ENCODE measurements at regions not wholly inside any gene's neighbourhood (a gene's known extent, or its start where the extent isn't known, plus 50 kb on each side); places are given as distances from the start of the nearest gene placed in this dataset.

DNA sequence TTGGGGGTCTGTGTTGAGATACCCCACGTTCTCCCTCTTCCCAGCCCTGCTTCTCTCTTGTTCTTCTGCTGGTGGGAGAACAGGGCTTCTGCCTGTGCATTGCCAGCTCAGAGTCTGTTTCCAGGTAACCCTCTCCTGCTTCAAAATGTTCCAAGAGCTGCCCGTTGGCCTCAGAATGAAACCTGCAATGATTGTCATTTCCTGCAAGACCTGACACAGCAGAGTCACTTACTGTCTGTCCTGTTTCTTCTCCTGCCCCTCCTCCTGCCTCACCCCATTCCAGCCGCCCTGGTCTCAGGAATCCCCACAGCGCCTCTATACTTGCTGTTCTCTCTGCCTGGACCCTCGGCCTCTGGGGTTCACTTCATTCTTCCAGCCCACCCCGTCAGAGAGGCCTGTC is 81.4 kb upstream of the ARID1B start:
- H2AFZ ChIP-seq = no peak overlapping the region
- Mint-ChIP-seq H3K4me3 (no peak overlapping the region), H3K9me3 (no peaks in the 10 kb centered on the region), H3K4me1 (peaks cover 4% of the 10 kb centered on the region; the same call in 1 of the 3 replicates), H3K27ac (no peak overlapping the region), H3K27me3 (ENCODE audit: insufficient read depth, low read depth, poor library complexity) (peaks cover 5% of the 10 kb centered on the region), H3K36me3 (ENCODE audit: low read depth) (no peaks in the 10 kb centered on the region)
- ATAC-seq (no peak), DNase-seq (ENCODE audit: low spot score) (no peak)
- H3K27ac ChIP-seq (ENCODE audit: low read depth) = no peak overlapping the region
- no peaks in the 10 kb centered on the region for H4K20me1 ChIP-seq (replicated peaks; ENCODE audit: insufficient read depth)
- no peaks in the 10 kb centered on the region for H3K9me2 ChIP-seq (ENCODE audit: insufficient read depth)
- no peaks in the 10 kb centered on the region for H3K27me3 ChIP-seq (ENCODE audit: insufficient read depth)
- no peak overlapping the region for H3K4me2 ChIP-seq
- no peaks in the 10 kb centered on the region for H3K36me3 ChIP-seq (ENCODE audit: insufficient read depth)
- no peaks in the 10 kb centered on the region for H3K79me2 ChIP-seq (replicated peaks; ENCODE audit: insufficient read depth)
- no peaks in the 10 kb centered on the region for H3K4me1 ChIP-seq (ENCODE audit: insufficient read depth)
- no peaks in the 10 kb centered on the region for H3F3A ChIP-seq (replicated peaks; ENCODE audit: low read depth)
- TF ChIP-seq JUNB (IDR thresholded peaks at IDR 0.05; ENCODE audit: unreplicated experiment) = no peak
- TF ChIP-seq POLR2AphosphoS5 (IDR thresholded peaks at IDR 0.05; ENCODE audit: low read depth) = no peak
- TF ChIP-seq, protein P1, sequence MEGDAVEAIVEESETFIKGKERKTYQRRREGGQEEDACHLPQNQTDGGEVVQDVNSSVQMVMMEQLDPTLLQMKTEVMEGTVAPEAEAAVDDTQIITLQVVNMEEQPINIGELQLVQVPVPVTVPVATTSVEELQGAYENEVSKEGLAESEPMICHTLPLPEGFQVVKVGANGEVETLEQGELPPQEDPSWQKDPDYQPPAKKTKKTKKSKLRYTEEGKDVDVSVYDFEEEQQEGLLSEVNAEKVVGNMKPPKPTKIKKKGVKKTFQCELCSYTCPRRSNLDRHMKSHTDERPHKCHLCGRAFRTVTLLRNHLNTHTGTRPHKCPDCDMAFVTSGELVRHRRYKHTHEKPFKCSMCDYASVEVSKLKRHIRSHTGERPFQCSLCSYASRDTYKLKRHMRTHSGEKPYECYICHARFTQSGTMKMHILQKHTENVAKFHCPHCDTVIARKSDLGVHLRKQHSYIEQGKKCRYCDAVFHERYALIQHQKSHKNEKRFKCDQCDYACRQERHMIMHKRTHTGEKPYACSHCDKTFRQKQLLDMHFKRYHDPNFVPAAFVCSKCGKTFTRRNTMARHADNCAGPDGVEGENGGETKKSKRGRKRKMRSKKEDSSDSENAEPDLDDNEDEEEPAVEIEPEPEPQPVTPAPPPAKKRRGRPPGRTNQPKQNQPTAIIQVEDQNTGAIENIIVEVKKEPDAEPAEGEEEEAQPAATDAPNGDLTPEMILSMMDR (conservative IDR thresholded peaks at IDR 0.05; ENCODE audit: low read depth in 2 of 2) = no peak
- TF ChIP-seq ZNF114 (CRISPR knock-in tag; IDR thresholded peaks at IDR 0.05) = no peak
- TF ChIP-seq EZH2phosphoT487 (IDR thresholded peaks at IDR 0.05; ENCODE audit: unreplicated experiment) = no peak
- TF ChIP-seq EZH2 (IDR thresholded peaks at IDR 0.05; ENCODE audit: low read depth, unreplicated experiment) = no peak
- TF ChIP-seq, protein P2, sequence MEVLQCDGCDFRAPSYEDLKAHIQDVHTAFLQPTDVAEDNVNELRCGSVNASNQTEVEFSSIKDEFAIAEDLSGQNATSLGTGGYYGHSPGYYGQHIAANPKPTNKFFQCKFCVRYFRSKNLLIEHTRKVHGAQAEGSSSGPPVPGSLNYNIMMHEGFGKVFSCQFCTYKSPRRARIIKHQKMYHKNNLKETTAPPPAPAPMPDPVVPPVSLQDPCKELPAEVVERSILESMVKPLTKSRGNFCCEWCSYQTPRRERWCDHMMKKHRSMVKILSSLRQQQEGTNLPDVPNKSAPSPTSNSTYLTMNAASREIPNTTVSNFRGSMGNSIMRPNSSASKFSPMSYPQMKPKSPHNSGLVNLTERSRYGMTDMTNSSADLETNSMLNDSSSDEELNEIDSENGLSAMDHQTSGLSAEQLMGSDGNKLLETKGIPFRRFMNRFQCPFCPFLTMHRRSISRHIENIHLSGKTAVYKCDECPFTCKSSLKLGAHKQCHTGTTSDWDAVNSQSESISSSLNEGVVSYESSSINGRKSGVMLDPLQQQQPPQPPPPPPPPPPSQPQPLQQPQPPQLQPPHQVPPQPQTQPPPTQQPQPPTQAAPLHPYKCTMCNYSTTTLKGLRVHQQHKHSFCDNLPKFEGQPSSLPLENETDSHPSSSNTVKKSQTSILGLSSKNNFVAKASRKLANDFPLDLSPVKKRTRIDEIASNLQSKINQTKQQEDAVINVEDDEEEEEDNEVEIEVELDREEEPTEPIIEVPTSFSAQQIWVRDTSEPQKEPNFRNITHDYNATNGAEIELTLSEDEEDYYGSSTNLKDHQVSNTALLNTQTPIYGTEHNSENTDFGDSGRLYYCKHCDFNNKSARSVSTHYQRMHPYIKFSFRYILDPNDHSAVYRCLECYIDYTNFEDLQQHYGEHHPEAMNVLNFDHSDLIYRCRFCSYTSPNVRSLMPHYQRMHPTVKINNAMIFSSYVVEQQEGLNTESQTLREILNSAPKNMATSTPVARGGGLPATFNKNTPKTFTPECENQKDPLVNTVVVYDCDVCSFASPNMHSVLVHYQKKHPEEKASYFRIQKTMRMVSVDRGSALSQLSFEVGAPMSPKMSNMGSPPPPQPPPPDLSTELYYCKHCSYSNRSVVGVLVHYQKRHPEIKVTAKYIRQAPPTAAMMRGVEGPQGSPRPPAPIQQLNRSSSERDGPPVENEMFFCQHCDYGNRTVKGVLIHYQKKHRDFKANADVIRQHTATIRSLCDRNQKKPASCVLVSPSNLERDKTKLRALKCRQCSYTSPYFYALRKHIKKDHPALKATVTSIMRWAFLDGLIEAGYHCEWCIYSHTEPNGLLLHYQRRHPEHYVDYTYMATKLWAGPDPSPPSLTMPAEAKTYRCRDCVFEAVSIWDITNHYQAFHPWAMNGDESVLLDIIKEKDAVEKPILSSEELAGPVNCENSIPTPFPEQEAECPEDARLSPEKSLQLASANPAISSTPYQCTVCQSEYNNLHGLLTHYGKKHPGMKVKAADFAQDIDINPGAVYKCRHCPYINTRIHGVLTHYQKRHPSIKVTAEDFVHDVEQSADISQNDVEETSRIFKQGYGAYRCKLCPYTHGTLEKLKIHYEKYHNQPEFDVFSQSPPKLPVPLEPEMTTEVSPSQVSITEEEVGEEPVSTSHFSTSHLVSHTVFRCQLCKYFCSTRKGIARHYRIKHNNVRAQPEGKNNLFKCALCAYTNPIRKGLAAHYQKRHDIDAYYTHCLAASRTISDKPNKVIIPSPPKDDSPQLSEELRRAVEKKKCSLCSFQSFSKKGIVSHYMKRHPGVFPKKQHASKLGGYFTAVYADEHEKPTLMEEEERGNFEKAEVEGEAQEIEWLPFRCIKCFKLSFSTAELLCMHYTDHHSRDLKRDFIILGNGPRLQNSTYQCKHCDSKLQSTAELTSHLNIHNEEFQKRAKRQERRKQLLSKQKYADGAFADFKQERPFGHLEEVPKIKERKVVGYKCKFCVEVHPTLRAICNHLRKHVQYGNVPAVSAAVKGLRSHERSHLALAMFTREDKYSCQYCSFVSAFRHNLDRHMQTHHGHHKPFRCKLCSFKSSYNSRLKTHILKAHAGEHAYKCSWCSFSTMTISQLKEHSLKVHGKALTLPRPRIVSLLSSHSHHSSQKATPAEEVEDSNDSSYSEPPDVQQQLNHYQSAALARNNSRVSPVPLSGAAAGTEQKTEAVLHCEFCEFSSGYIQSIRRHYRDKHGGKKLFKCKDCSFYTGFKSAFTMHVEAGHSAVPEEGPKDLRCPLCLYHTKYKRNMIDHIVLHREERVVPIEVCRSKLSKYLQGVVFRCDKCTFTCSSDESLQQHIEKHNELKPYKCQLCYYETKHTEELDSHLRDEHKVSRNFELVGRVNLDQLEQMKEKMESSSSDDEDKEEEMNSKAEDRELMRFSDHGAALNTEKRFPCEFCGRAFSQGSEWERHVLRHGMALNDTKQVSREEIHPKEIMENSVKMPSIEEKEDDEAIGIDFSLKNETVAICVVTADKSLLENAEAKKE (CRISPR knock-in tag; IDR thresholded peaks at IDR 0.05) = no peak
- TF ChIP-seq, protein P3, sequence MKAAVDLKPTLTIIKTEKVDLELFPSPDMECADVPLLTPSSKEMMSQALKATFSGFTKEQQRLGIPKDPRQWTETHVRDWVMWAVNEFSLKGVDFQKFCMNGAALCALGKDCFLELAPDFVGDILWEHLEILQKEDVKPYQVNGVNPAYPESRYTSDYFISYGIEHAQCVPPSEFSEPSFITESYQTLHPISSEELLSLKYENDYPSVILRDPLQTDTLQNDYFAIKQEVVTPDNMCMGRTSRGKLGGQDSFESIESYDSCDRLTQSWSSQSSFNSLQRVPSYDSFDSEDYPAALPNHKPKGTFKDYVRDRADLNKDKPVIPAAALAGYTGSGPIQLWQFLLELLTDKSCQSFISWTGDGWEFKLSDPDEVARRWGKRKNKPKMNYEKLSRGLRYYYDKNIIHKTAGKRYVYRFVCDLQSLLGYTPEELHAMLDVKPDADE (IDR thresholded peaks at IDR 0.05) = no peak
- no peak for TF ChIP-seq CREB1 (CRISPR knock-in tag; IDR thresholded peaks at IDR 0.05; ENCODE audit: low read depth)
- TF ChIP-seq, protein P4, sequence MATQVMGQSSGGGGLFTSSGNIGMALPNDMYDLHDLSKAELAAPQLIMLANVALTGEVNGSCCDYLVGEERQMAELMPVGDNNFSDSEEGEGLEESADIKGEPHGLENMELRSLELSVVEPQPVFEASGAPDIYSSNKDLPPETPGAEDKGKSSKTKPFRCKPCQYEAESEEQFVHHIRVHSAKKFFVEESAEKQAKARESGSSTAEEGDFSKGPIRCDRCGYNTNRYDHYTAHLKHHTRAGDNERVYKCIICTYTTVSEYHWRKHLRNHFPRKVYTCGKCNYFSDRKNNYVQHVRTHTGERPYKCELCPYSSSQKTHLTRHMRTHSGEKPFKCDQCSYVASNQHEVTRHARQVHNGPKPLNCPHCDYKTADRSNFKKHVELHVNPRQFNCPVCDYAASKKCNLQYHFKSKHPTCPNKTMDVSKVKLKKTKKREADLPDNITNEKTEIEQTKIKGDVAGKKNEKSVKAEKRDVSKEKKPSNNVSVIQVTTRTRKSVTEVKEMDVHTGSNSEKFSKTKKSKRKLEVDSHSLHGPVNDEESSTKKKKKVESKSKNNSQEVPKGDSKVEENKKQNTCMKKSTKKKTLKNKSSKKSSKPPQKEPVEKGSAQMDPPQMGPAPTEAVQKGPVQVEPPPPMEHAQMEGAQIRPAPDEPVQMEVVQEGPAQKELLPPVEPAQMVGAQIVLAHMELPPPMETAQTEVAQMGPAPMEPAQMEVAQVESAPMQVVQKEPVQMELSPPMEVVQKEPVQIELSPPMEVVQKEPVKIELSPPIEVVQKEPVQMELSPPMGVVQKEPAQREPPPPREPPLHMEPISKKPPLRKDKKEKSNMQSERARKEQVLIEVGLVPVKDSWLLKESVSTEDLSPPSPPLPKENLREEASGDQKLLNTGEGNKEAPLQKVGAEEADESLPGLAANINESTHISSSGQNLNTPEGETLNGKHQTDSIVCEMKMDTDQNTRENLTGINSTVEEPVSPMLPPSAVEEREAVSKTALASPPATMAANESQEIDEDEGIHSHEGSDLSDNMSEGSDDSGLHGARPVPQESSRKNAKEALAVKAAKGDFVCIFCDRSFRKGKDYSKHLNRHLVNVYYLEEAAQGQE (IDR thresholded peaks at IDR 0.05; ENCODE audit: unreplicated experiment) = no peak
- TF ChIP-seq ZNF331 (CRISPR knock-in tag; IDR thresholded peaks at IDR 0.05; ENCODE audit: low read depth) = no peak
- no peak for TF ChIP-seq NANOG (IDR thresholded peaks at IDR 0.05; ENCODE audit: borderline replicate concordance)
- TF ChIP-seq STAT1 (IDR thresholded peaks at IDR 0.05; ENCODE audit: unreplicated experiment) = no peak
- H3K4me3 ChIP-seq = no peak overlapping the region

Measured in GM23338 (cell line).